ENCODE measurements at regions not wholly inside any gene's neighbourhood (a gene's known extent, or its start where the extent isn't known, plus 50 kb on each side); places are given as distances from the start of the nearest gene placed in this dataset.
"Not testable (repeated sequence)": the region's sequence is repeated elsewhere in the genome, so short reads cannot be mapped to it uniquely, and the experiment has no call there.

- peaks cover 29% of the 10 kb centered on the region for H3K9me3 ChIP-seq (ENCODE audit: insufficient read depth, low read depth, low read length)
- no peak overlapping the region for H3K9ac ChIP-seq (ENCODE audit: low read depth, low read length)
- no peaks in the 10 kb centered on the region for H3K4me1 ChIP-seq (ENCODE audit: insufficient read depth, low read length)
- WGBS, result 89% methylated on average over 4 of the region's 4 CpGs
- H3K27me3 ChIP-seq (ENCODE audit: insufficient read depth, low read length), result no peaks in the 10 kb centered on the region
- no peak overlapping the region for H3K4me3 ChIP-seq (ENCODE audit: low read length)
- H3K27ac ChIP-seq (ENCODE audit: low read depth, low read length), result peak overlapping the region; percentile 65; the same call in 1 of the 2 replicates
- H3K36me3 ChIP-seq (ENCODE audit: insufficient read depth, low read length), result 0 out of 2 replicates have a peak, but pooled peaks cover 7% of the 10 kb centered on the region
These were observed 152.7 kb downstream of the SUCLG1 start for GRCh38 chr2:84306361-84306760.

- no peaks in the 10 kb centered on the region for H3K27me3 ChIP-seq (ENCODE audit: insufficient read depth, low read length)
- H3K27ac ChIP-seq (ENCODE audit: low read depth, low read length), result no peak overlapping the region
- 0 out of 2 replicates have a peak, but pooled peaks cover 7% of the 10 kb centered on the region for H3K36me3 ChIP-seq (ENCODE audit: insufficient read depth, low read length)
- no peak overlapping the region for H3K9ac ChIP-seq (ENCODE audit: low read depth, low read length)
- WGBS, result 64% methylated on average over 3 of the region's 3 CpGs
- peaks cover 27% of the 10 kb centered on the region for H3K9me3 ChIP-seq (ENCODE audit: insufficient read depth, low read depth, low read length)
- H3K4me3 ChIP-seq (ENCODE audit: low read length), result no peak overlapping the region
- H3K4me1 ChIP-seq (ENCODE audit: insufficient read depth, low read length), result no peaks in the 10 kb centered on the region
These were observed 156.3 kb downstream of the SUCLG1 start for GRCh38 chr2:84302513-84303412.

- H3K36me3 ChIP-seq (ENCODE audit: insufficient read depth, low read length), result 0 out of 2 replicates have a peak, but pooled peaks cover 7% of the 10 kb centered on the region
- peaks cover 17% of the 10 kb centered on the region for H3K9me3 ChIP-seq (ENCODE audit: insufficient read depth, low read depth, low read length)
- no peak overlapping the region for H3K4me3 ChIP-seq (ENCODE audit: low read length)
- no peak overlapping the region for H3K9ac ChIP-seq (ENCODE audit: low read depth, low read length)
- no peaks in the 10 kb centered on the region for H3K27me3 ChIP-seq (ENCODE audit: insufficient read depth, low read length)
- H3K27ac ChIP-seq (ENCODE audit: low read depth, low read length), result no peak overlapping the region
- peaks cover 6% of the 10 kb centered on the region; the same call in 1 of the 2 replicates for H3K4me1 ChIP-seq (ENCODE audit: insufficient read depth, low read length)
- 96% methylated on average over 6 of the region's 6 CpGs for WGBS
These were observed 157.4 kb downstream of the SUCLG1 start for GRCh38 chr2:84301717-84302116.

- Histone ChIP-seq H3K27ac (ENCODE audit: low read depth, low read length) (no peak overlapping the region), H3K9me3 (ENCODE audit: insufficient read depth, low read depth, low read length) (peaks cover 6% of the 10 kb centered on the region), H3K4me1 (ENCODE audit: insufficient read depth, low read length) (peaks cover 6% of the 10 kb centered on the region; the same call in 1 of the 2 replicates), H3K27me3 (ENCODE audit: insufficient read depth, low read length) (no peaks in the 10 kb centered on the region), H3K36me3 (ENCODE audit: insufficient read depth, low read length) (0 out of 2 replicates have a peak, but pooled peaks cover 3% of the 10 kb centered on the region), H3K9ac (ENCODE audit: low read depth, low read length) (no peak overlapping the region), H3K4me3 (ENCODE audit: low read length) (no peak overlapping the region)
- WGBS, result 97% methylated on average over 4 of the region's 4 CpGs
These were observed 158.4 kb downstream of the SUCLG1 start for GRCh38 chr2:84300696-84301029.

GRCh38 chr2:84300001-84300695 lies 158.9 kb downstream of the SUCLG1 start:
- H3K4me1 ChIP-seq (ENCODE audit: insufficient read depth, low read length); H3K9me3 ChIP-seq (ENCODE audit: insufficient read depth, low read depth, low read length); H3K4me3 ChIP-seq (ENCODE audit: low read length); H3K36me3 ChIP-seq (ENCODE audit: insufficient read depth, low read length); H3K27me3 ChIP-seq (ENCODE audit: insufficient read depth, low read length); H3K27ac ChIP-seq (ENCODE audit: low read depth, low read length); H3K9ac ChIP-seq (ENCODE audit: low read depth, low read length): not testable (repeated sequence)
- WGBS, result 90% methylated on average over 5 of the region's 8 CpGs

- Histone ChIP-seq H3K4me1 (ENCODE audit: insufficient read depth, low read length) (peaks cover 6% of the 10 kb centered on the region; the same call in 1 of the 2 replicates), H3K27me3 (ENCODE audit: insufficient read depth, low read length) (no peaks in the 10 kb centered on the region)
- WGBS, result 94% methylated on average over 3 of the region's 3 CpGs
These were observed 159.8 kb downstream of the SUCLG1 start for GRCh38 chr2:84299211-84299775.

GRCh38 chr2:84297155-84297554 lies 161.9 kb downstream of the SUCLG1 start:
- Histone ChIP-seq H3K9ac (ENCODE audit: low read depth, low read length) (no peak overlapping the region), H3K27me3 (ENCODE audit: insufficient read depth, low read length) (no peaks in the 10 kb centered on the region), H3K9me3 (ENCODE audit: insufficient read depth, low read depth, low read length) (no peaks in the 10 kb centered on the region), H3K4me1 (ENCODE audit: insufficient read depth, low read length) (peaks cover 6% of the 10 kb centered on the region; the same call in 1 of the 2 replicates), H3K36me3 (ENCODE audit: insufficient read depth, low read length) (no peaks in the 10 kb centered on the region), H3K4me3 (ENCODE audit: low read length) (no peak overlapping the region), H3K27ac (ENCODE audit: low read depth, low read length) (no peak overlapping the region)
- 62% methylated on average over 3 of the region's 3 CpGs for WGBS

More at GRCh38 chr2:84299211-84299775, 159.8 kb downstream of the SUCLG1 start:
- Histone ChIP-seq H3K9ac (ENCODE audit: low read depth, low read length) (no peak overlapping the region), H3K27ac (ENCODE audit: low read depth, low read length) (no peak overlapping the region), H3K4me3 (ENCODE audit: low read length) (no peak overlapping the region), H3K9me3 (ENCODE audit: insufficient read depth, low read depth, low read length) (no peaks in the 10 kb centered on the region), H3K36me3 (ENCODE audit: insufficient read depth, low read length) (no peaks in the 10 kb centered on the region)

GRCh38 chr2:84293791-84294380 lies 165.2 kb downstream of the SUCLG1 start:
- H3K9ac ChIP-seq (ENCODE audit: low read depth, low read length), result no peak overlapping the region
- 96% methylated on average over 6 of the region's 6 CpGs for WGBS

GRCh38 chr2:84292545-84292944 lies 166.5 kb downstream of the SUCLG1 start:
- no peaks in the 10 kb centered on the region; the same call in 1 of the 2 replicates for H3K9me3 ChIP-seq (ENCODE audit: insufficient read depth, low read depth, low read length)

More at GRCh38 chr2:84293791-84294380, 165.2 kb downstream of the SUCLG1 start:
- Histone ChIP-seq H3K27ac (ENCODE audit: low read depth, low read length) (no peak overlapping the region), H3K9me3 (ENCODE audit: insufficient read depth, low read depth, low read length) (no peaks in the 10 kb centered on the region; the same call in 1 of the 2 replicates), H3K4me1 (ENCODE audit: insufficient read depth, low read length) (peaks cover 6% of the 10 kb centered on the region; the same call in 1 of the 2 replicates), H3K36me3 (ENCODE audit: insufficient read depth, low read length) (no peaks in the 10 kb centered on the region), H3K27me3 (ENCODE audit: insufficient read depth, low read length) (no peaks in the 10 kb centered on the region), H3K4me3 (ENCODE audit: low read length) (no peak overlapping the region)

GRCh38 chr2:84290537-84290936 lies 168.5 kb downstream of the SUCLG1 start:
- H3K27ac ChIP-seq (ENCODE audit: low read depth, low read length), result no peak overlapping the region
- H3K4me3 ChIP-seq (ENCODE audit: low read length), result no peak overlapping the region
- no peaks in the 10 kb centered on the region; the same call in 1 of the 2 replicates for H3K9me3 ChIP-seq (ENCODE audit: insufficient read depth, low read depth, low read length)
- WGBS, result 96% methylated on average over 29 of the region's 29 CpGs
- no peaks in the 10 kb centered on the region for H3K4me1 ChIP-seq (ENCODE audit: insufficient read depth, low read length)
- no peaks in the 10 kb centered on the region for H3K36me3 ChIP-seq (ENCODE audit: insufficient read depth, low read length)
- H3K9ac ChIP-seq (ENCODE audit: low read depth, low read length), result no peak overlapping the region
- no peaks in the 10 kb centered on the region for H3K27me3 ChIP-seq (ENCODE audit: insufficient read depth, low read length)

More at GRCh38 chr2:84292545-84292944, 166.5 kb downstream of the SUCLG1 start:
- Histone ChIP-seq H3K4me1 (ENCODE audit: insufficient read depth, low read length) (peaks cover 6% of the 10 kb centered on the region; the same call in 1 of the 2 replicates), H3K27ac (ENCODE audit: low read depth, low read length) (no peak overlapping the region), H3K4me3 (ENCODE audit: low read length) (no peak overlapping the region), H3K9ac (ENCODE audit: low read depth, low read length) (no peak overlapping the region), H3K27me3 (ENCODE audit: insufficient read depth, low read length) (no peaks in the 10 kb centered on the region), H3K36me3 (ENCODE audit: insufficient read depth, low read length) (no peaks in the 10 kb centered on the region)
- 85% methylated on average over 1 of the region's 1 CpG for WGBS

Data from HUES64 (cell line).